Fibroblast of the aortic adventitia (primary cell): ENCODE measurements at regions not wholly inside any gene's neighbourhood (a gene's known extent, or its start where the extent isn't known, plus 50 kb on each side); places are given as distances from the start of the nearest gene placed in this dataset.

Experiments
- DNase-seq: peaks from one replicate; pipeline ENCODE4 v3.0.0-alpha.2; 2010; ENCODE audit warnings: low read depth
- H3K4me3 ChIP-seq: 2 replicates; pipeline ENCODE4 v1.5.1; 2011; ENCODE audit warnings: low read depth, mild to moderate bottlenecking, control low read depth, low read length, moderate library complexity
- CTCF ChIP-seq: IDR thresholded peaks from 2 replicates; pipeline ENCODE4 v1.5.1; 2011; ENCODE audit warnings: mild to moderate bottlenecking, low read length, control low read depth, inconsistent platforms; ENCODE audit not compliant: insufficient read depth

GRCh38 chr10:70974351-70974901, 86.1 kb upstream of the PCBD1 start:
- DNase-seq, result peak; percentile 13
- TF ChIP-seq CTCF, result no peak
- H3K4me3 ChIP-seq, result no peak overlapping the region

- no peak for TF ChIP-seq CTCF
Observed at GRCh38 chr10:70974920-70975319, 86.6 kb upstream of the PCBD1 start.

GRCh38 chr10:70976063-70976695, 87.8 kb upstream of the PCBD1 start:
- DNase-seq, result no peak
- TF ChIP-seq CTCF, result no peak
- H3K4me3 ChIP-seq, result no peak overlapping the region

More at GRCh38 chr10:70974920-70975319, 86.6 kb upstream of the PCBD1 start:
- no peak overlapping the region for H3K4me3 ChIP-seq
- DNase-seq, result no peak

GRCh38 chr10:70977625-70978024, 89.3 kb upstream of the PCBD1 start:
- DNase-seq, result no peak
- TF ChIP-seq CTCF, result no peak
- H3K4me3 ChIP-seq, result no peak overlapping the region

GRCh38 chr10:70978181-70978580, 89.8 kb upstream of the PCBD1 start:
- H3K4me3 ChIP-seq, result no peak overlapping the region
- no peak for TF ChIP-seq CTCF
- no peak for DNase-seq

GRCh38 chr10:70978816-70979480, 90.6 kb upstream of the PCBD1 start:
- no peak for TF ChIP-seq CTCF

More at GRCh38 chr10:70978816-70979480, 90.6 kb upstream of the PCBD1 start:
- no peak overlapping the region for H3K4me3 ChIP-seq
- no peak for DNase-seq
